T47D (cell line): ENCODE measurements at regions not wholly inside any gene's neighbourhood (a gene's known extent, or its start where the extent isn't known, plus 50 kb on each side); places are given as distances from the start of the nearest gene placed in this dataset.

Source experiments
- DNase-seq, 2 experiments: peaks; one replicate each; pipeline versions ENCODE4 v3.0.0 to v3.0.0-alpha.2; 2011 to 2012; ENCODE audit warnings: low read depth in 1 of 2, low spot score in 1 of 2
- JUND ChIP-seq: IDR thresholded peaks from 2 replicates; pipeline ENCODE4 v1.6.1; 2012; ENCODE audit warnings: low read depth
- in situ Hi-C: cut with HindIII; loops from 2 replicates; pipeline ENCODE4 v1.10.0; 2016; ENCODE audit warnings: low sequenced_read_pairs, low pct_unique_long_range_greater_than_20kb

DNA sequence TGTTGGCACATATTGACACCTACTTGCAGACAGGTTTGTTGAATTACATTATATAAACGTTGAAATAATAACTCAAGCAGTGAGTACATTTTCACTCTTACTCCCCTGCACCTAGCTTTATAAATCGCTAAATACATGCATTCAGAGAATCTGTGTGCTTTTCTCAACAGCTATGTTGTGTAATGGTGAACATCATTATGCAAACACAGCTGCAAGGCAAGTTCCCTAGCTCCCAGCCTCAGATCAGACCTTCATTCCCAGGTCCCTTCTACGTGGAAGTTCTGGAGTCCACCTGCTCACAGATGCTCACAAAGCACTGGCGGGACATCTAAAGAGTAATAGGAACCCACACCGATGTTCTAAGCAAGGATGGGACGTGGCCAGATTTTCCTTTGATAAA, 86.8 kb upstream of the PEG3 start:
- no peak for TF ChIP-seq JUND
- in situ Hi-C loops: no loop called here
- DNase-seq: no peak

DNA sequence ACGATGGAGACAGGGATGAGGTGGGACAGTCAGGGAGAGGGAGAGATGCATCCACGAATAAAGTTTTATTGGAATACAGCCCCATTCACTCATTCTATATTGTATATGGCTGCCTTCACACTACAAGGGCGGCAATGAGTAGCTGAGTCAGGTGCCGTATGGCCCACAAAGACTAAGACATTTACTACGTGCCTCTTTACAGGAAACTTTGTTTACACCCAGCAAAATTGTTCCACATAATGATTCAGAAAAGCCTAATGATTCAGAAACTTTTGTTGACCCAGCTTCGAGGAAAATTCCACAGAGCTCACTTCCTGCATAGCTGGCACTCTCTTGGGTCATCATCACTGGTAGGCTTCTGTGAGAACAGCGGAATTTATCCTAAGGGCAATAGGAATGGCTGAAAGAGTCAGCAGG, 87.3 kb upstream of the PEG3 start:
- peak in 1 of 2 experiments; percentile 24 for DNase-seq
- no peak for TF ChIP-seq JUND
- in situ Hi-C loops: no loop called here

DNA sequence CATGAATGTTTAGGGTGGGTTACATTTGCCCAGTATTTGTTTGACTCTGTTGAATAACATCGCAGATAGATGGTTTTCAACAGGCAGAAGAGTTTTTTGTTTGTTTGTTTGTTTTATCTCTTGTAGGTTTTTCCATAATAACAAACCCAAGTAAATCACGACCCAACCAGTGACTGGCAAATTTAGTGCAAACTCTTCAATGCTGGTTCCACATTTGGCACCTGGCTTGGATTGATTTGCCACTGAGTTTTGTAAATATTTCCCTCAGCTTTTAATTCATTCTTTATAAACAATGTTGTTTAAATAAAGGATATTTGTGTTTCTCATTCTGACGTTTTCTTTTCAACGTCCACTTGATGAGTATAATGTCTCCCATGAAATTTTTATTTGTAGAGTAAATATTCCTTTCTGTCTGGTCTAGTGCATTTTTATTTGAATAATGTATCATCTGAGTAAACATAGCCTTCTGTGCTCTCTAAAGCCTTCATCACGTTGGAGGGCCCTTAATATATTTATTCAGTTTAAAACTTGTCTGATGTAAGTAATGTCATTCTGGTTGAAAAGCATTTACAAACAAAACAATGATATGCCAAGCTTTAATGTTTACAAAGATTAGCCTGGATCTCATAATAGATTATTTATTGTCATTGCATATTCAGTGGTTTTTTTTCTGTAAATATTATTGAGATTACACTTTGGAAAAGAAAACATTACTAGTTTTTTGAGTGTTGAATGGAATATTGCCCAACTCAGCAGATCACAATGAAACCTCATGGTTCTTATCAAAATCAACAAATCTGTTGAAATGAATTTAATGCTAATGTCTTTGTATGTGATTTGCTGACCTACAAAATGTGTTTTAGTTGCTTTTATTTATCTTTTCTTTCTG, 90.4 kb upstream of the PEG3 start:
- DNase-seq: peak in 1 of 2 experiments; percentile 26
- TF ChIP-seq JUND: no peak
- in situ Hi-C loops: no loop called here

DNA sequence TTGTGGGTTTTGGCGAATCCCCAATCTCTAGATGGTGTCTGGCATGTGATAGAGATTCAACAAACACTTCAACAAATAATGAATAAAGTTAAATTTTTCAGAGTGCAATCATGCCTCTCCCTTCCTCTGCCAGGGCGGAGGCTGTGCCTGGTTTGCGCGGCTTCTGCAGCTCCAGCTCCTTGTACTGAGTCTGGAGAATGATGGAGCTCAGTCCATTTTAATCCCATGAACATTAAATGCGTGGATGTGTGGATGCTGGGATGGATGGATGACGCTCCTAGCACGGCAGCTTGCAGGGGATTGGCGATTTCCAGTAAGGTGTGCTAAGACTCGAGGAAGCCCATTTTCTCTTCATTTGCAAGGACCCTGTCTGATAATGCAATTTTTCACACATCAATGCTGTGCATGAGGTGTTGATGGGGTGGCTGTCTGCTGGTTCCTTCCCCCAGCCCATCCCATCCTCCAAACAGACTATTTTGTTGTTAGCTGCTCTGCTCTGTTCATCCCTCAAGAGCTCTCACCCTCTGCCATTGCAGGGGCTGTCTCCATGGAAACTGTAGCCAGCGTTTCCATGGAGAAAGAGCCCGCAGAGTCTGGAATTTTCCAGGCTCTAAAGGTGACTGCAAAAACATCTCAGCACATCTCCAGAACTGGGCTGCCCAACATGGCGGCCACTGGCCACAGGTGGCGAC, 92.6 kb upstream of the PEG3 start:
- no peak for TF ChIP-seq JUND
- DNase-seq: no peak
- in situ Hi-C loops: no loop called here

DNA sequence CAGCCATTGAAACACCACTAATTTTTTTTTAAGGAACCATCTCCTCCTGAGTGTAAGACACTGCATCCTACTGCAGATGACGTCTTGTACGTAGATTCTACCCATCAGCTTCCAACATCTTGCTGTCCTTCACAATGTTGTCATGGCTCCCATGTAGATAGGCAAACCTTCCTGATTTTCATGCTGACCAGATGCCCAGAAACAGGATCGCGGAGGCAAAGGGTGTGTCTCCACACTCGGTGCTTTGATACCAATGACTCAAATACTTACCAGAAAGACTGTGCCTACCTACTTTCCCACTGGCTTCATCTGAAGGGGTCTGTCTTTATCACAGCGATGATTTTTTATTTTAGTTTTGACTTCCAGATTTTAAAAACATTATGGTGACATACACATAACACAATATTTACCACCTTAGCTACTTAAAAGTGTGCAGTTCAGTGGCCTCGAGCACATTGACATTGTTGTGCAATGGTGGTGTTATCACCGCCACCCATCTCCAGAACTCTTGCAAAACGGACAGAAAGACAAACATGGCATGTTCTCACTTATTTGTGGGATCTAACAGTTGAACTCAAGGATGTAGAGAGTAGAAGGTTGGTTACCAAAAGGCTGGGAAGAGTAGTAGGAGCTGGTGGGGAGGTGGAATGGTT, 94.0 kb upstream of the PEG3 start:
- in situ Hi-C loops: no loop called here
- peak in 1 of 2 experiments; percentile 62 for DNase-seq
- TF ChIP-seq JUND: no peak

DNA sequence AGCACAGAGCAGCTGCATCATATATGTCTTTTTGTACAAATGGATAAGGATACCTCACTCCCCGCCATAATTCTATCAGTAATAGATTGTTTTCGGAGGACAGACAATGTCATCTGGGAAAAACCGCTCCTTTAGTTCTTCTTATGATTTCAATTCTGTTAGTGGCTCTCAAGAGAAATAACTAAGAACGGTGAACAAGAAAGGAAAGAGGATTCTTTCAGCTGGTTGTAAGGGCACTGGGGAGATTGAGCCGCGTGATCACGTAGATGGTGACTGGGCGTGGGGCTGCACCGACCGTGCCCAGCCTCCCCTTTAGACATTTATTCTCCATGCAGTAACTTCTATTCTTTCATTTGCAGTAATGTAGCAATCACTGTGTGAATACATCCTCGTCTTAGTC, 99.4 kb upstream of the PEG3 start:
- no peak for DNase-seq

DNA sequence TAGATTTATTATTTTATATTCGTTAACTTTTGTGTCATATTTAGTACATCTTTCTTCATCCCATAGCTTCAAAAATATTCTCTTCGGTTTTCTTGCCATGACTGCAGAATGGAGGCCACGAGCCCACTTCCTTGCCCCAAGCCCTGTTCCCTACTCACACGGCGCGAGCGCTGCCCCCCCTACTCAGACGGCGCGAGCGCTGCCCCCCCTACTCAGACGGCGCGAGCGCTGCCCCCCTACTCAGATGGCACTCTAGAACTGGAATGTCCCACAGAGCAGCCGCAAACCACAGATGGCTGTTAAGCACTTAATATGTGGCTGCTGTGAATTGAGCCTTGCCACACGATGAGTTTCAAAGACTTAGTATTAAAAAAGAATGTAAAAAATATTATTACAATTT, 102.2 kb upstream of the PEG3 start:
- in situ Hi-C loops: no loop called here
- TF ChIP-seq JUND: no peak
- DNase-seq: no peak

More for the DNA sequence above, 99.4 kb upstream of the PEG3 start:
- in situ Hi-C loops: no loop called here
- no peak for TF ChIP-seq JUND

DNA sequence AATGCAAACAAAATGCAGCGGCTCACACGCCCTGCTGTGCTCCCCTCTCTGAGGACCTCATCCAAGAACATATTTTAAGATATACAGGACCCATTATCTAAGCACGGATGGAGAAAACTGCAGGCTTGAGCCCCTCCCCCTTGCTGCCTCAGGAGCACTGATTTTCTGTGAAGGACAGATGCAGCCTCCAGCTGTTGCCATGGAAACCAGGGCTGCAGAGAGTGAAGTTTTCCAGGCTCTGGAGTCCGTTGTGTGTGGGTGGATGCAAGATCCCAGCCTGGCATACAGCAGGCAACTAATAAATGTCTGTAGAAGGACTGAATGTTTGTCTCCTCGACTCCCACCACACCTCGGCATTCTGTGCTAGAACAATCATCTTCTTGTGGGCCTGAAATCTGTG, 105.6 kb upstream of the PEG3 start:
- in situ Hi-C loops: no loop called here
- TF ChIP-seq JUND: no peak
- DNase-seq: no peak

DNA sequence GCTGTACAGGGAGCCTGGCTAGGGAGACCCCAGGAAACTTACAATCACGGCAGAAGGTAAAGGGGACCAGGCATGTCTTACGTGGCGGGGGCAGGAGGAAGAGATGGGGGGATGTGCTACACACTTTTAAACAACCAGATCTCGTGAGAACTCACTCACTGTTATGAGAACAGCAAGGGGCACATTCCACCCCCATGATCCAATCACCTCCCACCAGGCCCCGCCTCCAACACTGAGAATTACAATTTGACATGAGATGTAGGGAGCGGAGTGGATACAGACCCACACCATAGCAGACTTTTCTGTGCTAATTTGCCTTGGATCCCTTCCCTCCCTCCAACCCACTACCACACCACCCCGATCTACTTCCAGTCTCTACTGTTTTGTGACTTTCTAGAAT, 106.7 kb upstream of the PEG3 start:
- DNase-seq: no peak
- no peak for TF ChIP-seq JUND
- in situ Hi-C loops: no loop called here

DNA sequence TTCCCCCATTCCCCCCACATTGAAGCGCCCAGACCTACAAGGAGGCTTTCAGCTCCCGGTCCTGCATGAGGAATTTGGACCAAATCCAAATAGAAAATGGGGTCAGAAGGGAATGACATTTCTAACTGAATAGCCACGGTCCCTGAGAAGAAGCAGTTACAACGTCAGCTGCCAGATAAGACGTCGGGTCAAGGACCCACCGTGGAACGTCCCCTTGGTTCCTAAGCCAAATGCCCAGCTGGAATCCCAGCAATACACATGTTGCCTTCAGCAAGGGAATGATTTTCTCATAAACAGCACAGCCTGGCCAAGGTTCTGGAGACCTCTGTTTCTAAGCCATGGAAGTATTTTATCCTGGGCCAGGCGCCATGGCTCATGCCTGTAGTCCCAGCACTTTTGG, 109.1 kb upstream of the PEG3 start:
- in situ Hi-C loops: no loop called here
- TF ChIP-seq JUND: no peak
- DNase-seq: no peak

DNA sequence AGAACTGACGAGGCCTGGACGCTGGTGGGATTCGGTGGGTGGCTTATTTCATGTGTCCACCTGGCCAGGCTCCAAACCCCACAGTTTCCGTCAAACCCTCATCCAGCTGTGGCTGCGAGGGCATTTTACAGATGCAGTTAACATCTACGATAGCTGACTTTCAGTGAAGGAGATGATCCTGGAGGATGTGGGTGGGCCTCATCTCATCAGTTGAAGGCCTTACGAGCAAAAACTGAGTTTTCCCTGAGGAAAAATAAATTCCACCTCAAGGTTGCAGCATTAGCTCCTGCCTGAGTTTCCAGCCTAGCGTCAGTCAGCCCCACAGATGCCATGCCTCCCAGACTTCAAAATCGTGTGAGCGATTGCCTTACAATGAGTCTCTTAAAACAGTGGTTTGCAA, 111.1 kb upstream of the PEG3 start:
- no peak for TF ChIP-seq JUND
- in situ Hi-C loops: no loop called here
- DNase-seq: no peak

DNA sequence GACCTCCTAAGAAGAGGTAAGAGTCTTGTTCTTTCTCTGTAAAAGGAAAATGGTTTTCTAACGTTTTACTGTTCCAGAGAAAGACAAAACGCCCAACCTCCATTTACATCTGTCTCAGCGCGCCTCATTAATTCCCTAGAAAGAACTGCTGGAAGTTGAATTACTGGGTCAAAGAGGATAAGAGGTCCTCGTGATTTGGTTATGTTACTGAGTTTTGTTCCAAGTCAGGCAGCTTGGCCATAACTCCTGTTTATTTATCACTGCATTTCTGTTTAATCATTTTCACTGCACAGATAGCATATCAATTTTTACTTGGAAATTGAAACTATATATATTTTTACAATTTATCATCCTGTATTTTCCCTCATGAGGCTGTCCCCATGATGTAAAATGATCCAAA, 112.9 kb upstream of the PEG3 start:
- in situ Hi-C loops: no loop called here
- no peak for TF ChIP-seq JUND
- no peak for DNase-seq
